Stimulated activated naive CD4-positive, alpha-beta T cell (primary cell): ENCODE measurements at regions not wholly inside any gene's neighbourhood (a gene's known extent, or its start where the extent isn't known, plus 50 kb on each side); places are given as distances from the start of the nearest gene placed in this dataset.

Source experiments
- DNase-seq, 6 experiments: peaks; one replicate each; lab custom pipeline; 2025; lab: John Stamatoyannopoulos, UW

GRCh38 chr5:133738271-133738670, 125.9 kb upstream of the FSTL4 start:
- no peak for DNase-seq

- no peak for DNase-seq
Measured at GRCh38 chr5:133736512-133736911, 124.2 kb upstream of the FSTL4 start.

GRCh38 chr5:133735346-133735745, 123.0 kb upstream of the FSTL4 start:
- DNase-seq: no peak

GRCh38 chr5:133734916-133735315, 122.6 kb upstream of the FSTL4 start:
- DNase-seq: no peak

- no peak for DNase-seq
Measured at GRCh38 chr5:133732536-133732935, 120.2 kb upstream of the FSTL4 start.

- DNase-seq: no peak
Measured at GRCh38 chr5:133731951-133732350, 119.6 kb upstream of the FSTL4 start.

GRCh38 chr5:133730866-133731265, 118.5 kb upstream of the FSTL4 start:
- no peak for DNase-seq

GRCh38 chr5:133730346-133730745, 118.0 kb upstream of the FSTL4 start:
- no peak for DNase-seq

- DNase-seq: no peak
Measured at GRCh38 chr5:133729800-133730199, 117.5 kb upstream of the FSTL4 start.

GRCh38 chr5:133728475-133728874, 116.1 kb upstream of the FSTL4 start:
- no peak for DNase-seq

- no peak for DNase-seq
Measured at GRCh38 chr5:133727636-133728035, 115.3 kb upstream of the FSTL4 start.

GRCh38 chr5:133723651-133724366, 111.5 kb upstream of the FSTL4 start:
- no peak for DNase-seq

- DNase-seq: no peak
Measured at GRCh38 chr5:133723126-133723525, 110.8 kb upstream of the FSTL4 start.

- DNase-seq: no peak
Measured at GRCh38 chr5:133721365-133721764, 109.0 kb upstream of the FSTL4 start.

GRCh38 chr5:133718457-133718856, 106.1 kb upstream of the FSTL4 start:
- DNase-seq: no peak

GRCh38 chr5:133716532-133717183, 104.3 kb upstream of the FSTL4 start:
- no peak for DNase-seq

- no peak for DNase-seq
Measured at GRCh38 chr5:133715616-133716015, 103.3 kb upstream of the FSTL4 start.

GRCh38 chr5:133715216-133715615, 102.9 kb upstream of the FSTL4 start:
- no peak for DNase-seq

GRCh38 chr5:133714161-133714915, 102.0 kb upstream of the FSTL4 start:
- no peak for DNase-seq

GRCh38 chr5:133713751-133714150, 101.4 kb upstream of the FSTL4 start:
- DNase-seq: no peak

GRCh38 chr5:133713209-133713608, 100.9 kb upstream of the FSTL4 start:
- DNase-seq: no peak

GRCh38 chr5:133712562-133712961, 100.2 kb upstream of the FSTL4 start:
- DNase-seq: no peak

GRCh38 chr5:133709209-133709725, 96.9 kb upstream of the FSTL4 start:
- no peak for DNase-seq
